Testis (tissue), 2 donors: ENCODE measurements at regions not wholly inside any gene's neighbourhood (a gene's known extent, or its start where the extent isn't known, plus 50 kb on each side); places are given as distances from the start of the nearest gene placed in this dataset.

Experiments
- CTCF ChIP-seq, 3 experiments: fragments of 450-650 bp in 2 of 3; fragments of 200-600 bp in 1 of 3; sonication (generic) in 1 of 3; IDR thresholded peaks; one replicate each; pipeline ENCODE4 v1.5.1; 2016 to 2019; ENCODE audit warnings: antibody characterized with exemption in 3 of 3, mild to moderate bottlenecking in 2 of 3, moderate library complexity in 1 of 3
- POLR2A ChIP-seq: fragments of 450-650 bp; IDR thresholded peaks from one replicate; pipeline ENCODE4 v1.6.1; 2017; ENCODE audit warnings: antibody characterized with exemption, mild to moderate bottlenecking, moderate library complexity

DNA sequence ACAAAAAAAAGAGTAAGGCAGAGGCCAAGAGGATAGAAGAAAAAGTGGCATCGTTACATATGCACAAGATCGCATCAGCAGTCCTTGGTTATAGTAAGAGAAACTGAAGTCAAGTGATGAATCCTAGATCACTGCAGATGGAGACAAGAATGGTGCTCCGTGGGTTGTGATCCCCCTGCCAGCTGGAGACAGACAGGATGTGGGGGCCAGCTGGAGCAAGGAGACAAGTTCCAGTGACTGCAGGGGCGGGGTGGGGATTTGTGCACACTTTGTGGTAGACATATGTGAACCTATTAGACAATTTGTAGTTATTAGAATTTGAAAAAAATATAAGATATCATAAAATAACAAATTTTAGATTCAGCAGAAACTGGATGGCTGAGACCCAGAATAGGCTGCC is 697.9 kb upstream of the ADAMTS16 start:
- TF ChIP-seq CTCF (IDR thresholded peaks at IDR 0.05) (no peak), POLR2A (no peak)
